ENCODE measurements at regions not wholly inside any gene's neighbourhood (a gene's known extent, or its start where the extent isn't known, plus 50 kb on each side); places are given as distances from the start of the nearest gene placed in this dataset.
A peak's percentile ranks its signal among the peaks of the same experiment; 100 is the strongest.

GRCh38 chr5:20109326-20109725 lies 121.3 kb upstream of the CDH18 start:
- Histone ChIP-seq H3K4me1 (ENCODE audit: control insufficient read depth, insufficient read depth, low read length) (no peaks in the 10 kb centered on the region), H3K9ac (ENCODE audit: low read depth, low read length) (no peak overlapping the region), H3K27me3 (ENCODE audit: control insufficient read depth, insufficient read depth, low read length) (no peaks in the 10 kb centered on the region), H3K4me2 (ENCODE audit: low read length) (no peak overlapping the region), H3K9me3 (replicated peaks; ENCODE audit: low read length) (no peaks in the 10 kb centered on the region), H3K36me3 (ENCODE audit: insufficient read depth, low read length) (no peaks in the 10 kb centered on the region), H3K4me3 (ENCODE audit: low read length) (no peak overlapping the region)

GRCh38 chr5:20105915-20106314 lies 117.9 kb upstream of the CDH18 start:
- Histone ChIP-seq H3K4me1 (ENCODE audit: control insufficient read depth, insufficient read depth, low read length) (no peaks in the 10 kb centered on the region), H3K9me3 (replicated peaks; ENCODE audit: low read length) (no peaks in the 10 kb centered on the region), H3K27me3 (ENCODE audit: control insufficient read depth, insufficient read depth, low read length) (no peaks in the 10 kb centered on the region), H3K9ac (ENCODE audit: low read depth, low read length) (no peak overlapping the region), H3K4me2 (ENCODE audit: low read length) (no peak overlapping the region), H3K4me3 (ENCODE audit: low read length) (no peak overlapping the region), H3K36me3 (ENCODE audit: insufficient read depth, low read length) (no peaks in the 10 kb centered on the region)

GRCh38 chr5:20102293-20102692 lies 114.3 kb upstream of the CDH18 start:
- H3K4me2 ChIP-seq (ENCODE audit: low read length), result no peak overlapping the region
- H3K27me3 ChIP-seq (ENCODE audit: control insufficient read depth, insufficient read depth, low read length), result no peaks in the 10 kb centered on the region
- H3K4me3 ChIP-seq (ENCODE audit: low read length), result no peak overlapping the region
- H3K4me1 ChIP-seq (ENCODE audit: control insufficient read depth, insufficient read depth, low read length), result no peaks in the 10 kb centered on the region
- H3K9me3 ChIP-seq (replicated peaks; ENCODE audit: low read length), result no peaks in the 10 kb centered on the region
- no peak overlapping the region for H3K9ac ChIP-seq (ENCODE audit: low read depth, low read length)
- no peaks in the 10 kb centered on the region for H3K36me3 ChIP-seq (ENCODE audit: insufficient read depth, low read length)

- no peak overlapping the region for H3K4me3 ChIP-seq (ENCODE audit: low read length)
- no peaks in the 10 kb centered on the region for H3K4me1 ChIP-seq (ENCODE audit: control insufficient read depth, insufficient read depth, low read length)
- H3K4me2 ChIP-seq (ENCODE audit: low read length), result no peak overlapping the region
- no peaks in the 10 kb centered on the region for H3K36me3 ChIP-seq (ENCODE audit: insufficient read depth, low read length)
- H3K9me3 ChIP-seq (replicated peaks; ENCODE audit: low read length), result no peaks in the 10 kb centered on the region
- no peak overlapping the region for H3K9ac ChIP-seq (ENCODE audit: low read depth, low read length)
- H3K27me3 ChIP-seq (ENCODE audit: control insufficient read depth, insufficient read depth, low read length), result no peaks in the 10 kb centered on the region
Measured at GRCh38 chr5:20098694-20099093, 110.7 kb upstream of the CDH18 start.

- H3K27me3 ChIP-seq (ENCODE audit: control insufficient read depth, insufficient read depth, low read length), result no peaks in the 10 kb centered on the region
- no peak overlapping the region for H3K9ac ChIP-seq (ENCODE audit: low read depth, low read length)
- no peak overlapping the region for H3K4me2 ChIP-seq (ENCODE audit: low read length)
- H3K4me1 ChIP-seq (ENCODE audit: control insufficient read depth, insufficient read depth, low read length), result no peaks in the 10 kb centered on the region
- no peak overlapping the region for H3K4me3 ChIP-seq (ENCODE audit: low read length)
- H3K9me3 ChIP-seq (replicated peaks; ENCODE audit: low read length), result no peaks in the 10 kb centered on the region
- no peaks in the 10 kb centered on the region for H3K36me3 ChIP-seq (ENCODE audit: insufficient read depth, low read length)
Measured at GRCh38 chr5:20088361-20088760, 100.4 kb upstream of the CDH18 start.

GRCh38 chr5:20087299-20087698 lies 99.3 kb upstream of the CDH18 start:
- Histone ChIP-seq H3K9ac (ENCODE audit: low read depth, low read length) (no peak overlapping the region), H3K9me3 (replicated peaks; ENCODE audit: low read length) (no peaks in the 10 kb centered on the region), H3K4me3 (ENCODE audit: low read length) (no peak overlapping the region), H3K27me3 (ENCODE audit: control insufficient read depth, insufficient read depth, low read length) (no peaks in the 10 kb centered on the region), H3K36me3 (ENCODE audit: insufficient read depth, low read length) (no peaks in the 10 kb centered on the region), H3K4me2 (ENCODE audit: low read length) (no peak overlapping the region), H3K4me1 (ENCODE audit: control insufficient read depth, insufficient read depth, low read length) (no peaks in the 10 kb centered on the region)

GRCh38 chr5:20077186-20077585 lies 89.2 kb upstream of the CDH18 start:
- Histone ChIP-seq H3K27me3 (ENCODE audit: control insufficient read depth, insufficient read depth, low read length) (no peaks in the 10 kb centered on the region), H3K9me3 (replicated peaks; ENCODE audit: low read length) (no peaks in the 10 kb centered on the region), H3K36me3 (ENCODE audit: insufficient read depth, low read length) (no peaks in the 10 kb centered on the region), H3K4me2 (ENCODE audit: low read length) (no peak overlapping the region), H3K4me3 (ENCODE audit: low read length) (no peak overlapping the region), H3K4me1 (ENCODE audit: control insufficient read depth, insufficient read depth, low read length) (no peaks in the 10 kb centered on the region), H3K9ac (ENCODE audit: low read depth, low read length) (no peak overlapping the region)

GRCh38 chr5:20056933-20057332 lies 68.9 kb upstream of the CDH18 start:
- Histone ChIP-seq H3K9me3 (replicated peaks; ENCODE audit: low read length) (no peaks in the 10 kb centered on the region), H3K27me3 (ENCODE audit: control insufficient read depth, insufficient read depth, low read length) (no peaks in the 10 kb centered on the region), H3K4me2 (ENCODE audit: low read length) (no peak overlapping the region), H3K4me3 (ENCODE audit: low read length) (no peak overlapping the region), H3K9ac (ENCODE audit: low read depth, low read length) (no peak overlapping the region), H3K4me1 (ENCODE audit: control insufficient read depth, insufficient read depth, low read length) (no peaks in the 10 kb centered on the region), H3K36me3 (ENCODE audit: insufficient read depth, low read length) (no peaks in the 10 kb centered on the region)

GRCh38 chr5:20055301-20055700 lies 67.3 kb upstream of the CDH18 start:
- no peak overlapping the region for H3K9ac ChIP-seq (ENCODE audit: low read depth, low read length)
- H3K9me3 ChIP-seq (replicated peaks; ENCODE audit: low read length), result no peaks in the 10 kb centered on the region
- H3K27me3 ChIP-seq (ENCODE audit: control insufficient read depth, insufficient read depth, low read length), result no peaks in the 10 kb centered on the region
- no peak overlapping the region for H3K4me3 ChIP-seq (ENCODE audit: low read length)
- no peaks in the 10 kb centered on the region for H3K4me1 ChIP-seq (ENCODE audit: control insufficient read depth, insufficient read depth, low read length)
- H3K4me2 ChIP-seq (ENCODE audit: low read length), result no peak overlapping the region
- H3K36me3 ChIP-seq (ENCODE audit: insufficient read depth, low read length), result no peaks in the 10 kb centered on the region

- H3K9ac ChIP-seq (ENCODE audit: low read depth, low read length), result no peak overlapping the region
- H3K4me3 ChIP-seq (ENCODE audit: low read length), result no peak overlapping the region
Measured at GRCh38 chr5:20050262-20050661, 62.3 kb upstream of the CDH18 start.

GRCh38 chr5:20044460-20044859 lies 56.5 kb upstream of the CDH18 start:
- Histone ChIP-seq H3K9me3 (replicated peaks; ENCODE audit: low read length) (no peaks in the 10 kb centered on the region), H3K36me3 (ENCODE audit: insufficient read depth, low read length) (no peaks in the 10 kb centered on the region), H3K4me1 (ENCODE audit: control insufficient read depth, insufficient read depth, low read length) (peaks cover 5% of the 10 kb centered on the region), H3K27me3 (ENCODE audit: control insufficient read depth, insufficient read depth, low read length) (no peaks in the 10 kb centered on the region), H3K4me3 (ENCODE audit: low read length) (no peak overlapping the region), H3K9ac (ENCODE audit: low read depth, low read length) (no peak overlapping the region), H3K4me2 (ENCODE audit: low read length) (no peak overlapping the region)

More at GRCh38 chr5:20050262-20050661, 62.3 kb upstream of the CDH18 start:
- H3K4me2 ChIP-seq (ENCODE audit: low read length), result no peak overlapping the region
- no peaks in the 10 kb centered on the region for H3K4me1 ChIP-seq (ENCODE audit: control insufficient read depth, insufficient read depth, low read length)
- no peaks in the 10 kb centered on the region for H3K36me3 ChIP-seq (ENCODE audit: insufficient read depth, low read length)
- H3K9me3 ChIP-seq (replicated peaks; ENCODE audit: low read length), result no peaks in the 10 kb centered on the region
- H3K27me3 ChIP-seq (ENCODE audit: control insufficient read depth, insufficient read depth, low read length), result no peaks in the 10 kb centered on the region

GRCh38 chr5:20041326-20042274 lies 53.6 kb upstream of the CDH18 start:
- Histone ChIP-seq H3K4me3 (ENCODE audit: low read length) (no peak overlapping the region), H3K4me1 (ENCODE audit: control insufficient read depth, insufficient read depth, low read length) (peaks cover 5% of the 10 kb centered on the region), H3K4me2 (ENCODE audit: low read length) (peak overlapping the region; percentile 52)

More at GRCh38 chr5:20041326-20042274, 53.6 kb upstream of the CDH18 start:
- H3K36me3 ChIP-seq (ENCODE audit: insufficient read depth, low read length), result no peaks in the 10 kb centered on the region
- H3K27me3 ChIP-seq (ENCODE audit: control insufficient read depth, insufficient read depth, low read length), result no peaks in the 10 kb centered on the region
- no peaks in the 10 kb centered on the region for H3K9me3 ChIP-seq (replicated peaks; ENCODE audit: low read length)
- no peak overlapping the region for H3K9ac ChIP-seq (ENCODE audit: low read depth, low read length)

Measured in skeletal muscle satellite cell (primary cell).